ENCODE measurements at regions not wholly inside any gene's neighbourhood (a gene's known extent, or its start where the extent isn't known, plus 50 kb on each side); places are given as distances from the start of the nearest gene placed in this dataset.

DNA sequence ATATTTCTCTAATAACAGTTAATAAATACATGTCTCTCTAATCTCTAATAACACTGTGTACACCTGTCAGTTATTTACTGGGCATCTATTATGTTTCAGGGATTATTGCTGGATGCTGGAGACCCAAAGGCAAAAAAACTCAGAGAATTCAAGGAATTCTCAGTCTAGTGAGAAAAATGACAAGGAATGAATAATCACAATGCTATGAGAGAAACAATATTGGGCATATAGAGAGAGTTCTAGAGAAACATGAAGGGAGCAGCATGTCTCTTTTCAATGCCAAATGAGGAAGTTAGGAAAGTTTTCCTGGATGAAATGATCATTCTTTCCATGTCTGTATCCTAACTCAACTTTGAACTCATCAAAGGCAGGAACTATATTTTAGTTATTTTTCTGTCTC is 82.8 kb downstream of the TNFSF18 start:
- Histone ChIP-seq H2BK120ac (ENCODE audit: low read depth, low read length) (peak overlapping the region; percentile 28; the same call in 1 of the 2 replicates), H4K5ac (ENCODE audit: low read depth, low read length) (no peak overlapping the region), H3K56ac (ENCODE audit: extremely low read depth, insufficient read depth, low read length) (no peak overlapping the region), H2BK20ac (ENCODE audit: low read depth, low read length) (peak overlapping the region; percentile 60; the same call in 1 of the 2 replicates), H2AK9ac (replicated peaks; ENCODE audit: low read depth, low read length, poor library complexity) (no peak overlapping the region), H3K27me3 (ENCODE audit: control insufficient read depth, insufficient read depth, low read length) (no peaks in the 10 kb centered on the region), H3K4me3 (ENCODE audit: insufficient read depth, low read depth, low read length) (no peak overlapping the region), H3K4me2 (ENCODE audit: low read depth, low read length) (no peak overlapping the region), H2BK5ac (ENCODE audit: low read depth, low read length, poor library complexity, severe bottlenecking) (peak overlapping the region; percentile 92), H4K20me1 (ENCODE audit: insufficient read depth, low read length) (no peaks in the 10 kb centered on the region), H2AFZ (replicated peaks; ENCODE audit: low read length, poor library complexity) (no peak overlapping the region), H4K8ac (ENCODE audit: low read depth in 2 of 2, low read length in 2 of 2) (peak overlapping the region in 1 of 2 experiments; percentile 63; a peak in 2 of 4 replicates), H3K18ac (ENCODE audit: low read depth, low read length) (peak overlapping the region; percentile 68; the same call in 1 of the 2 replicates), H4K91ac (ENCODE audit: insufficient read depth, low read depth, low read length) (no peak overlapping the region), H2AK5ac (ENCODE audit: low read depth, low read length) (no peak overlapping the region), H3K4me1 (ENCODE audit: control insufficient read depth, insufficient read depth, low read length) (peaks cover 13% of the 10 kb centered on the region), H3K14ac (replicated peaks; ENCODE audit: low read depth, low read length) (0 out of 2 replicates have a peak overlapping the region, but pooled peaks have one; percentile 2), H3K23ac (ENCODE audit: low read depth, low read length) (peak overlapping the region; percentile 79; the same call in 1 of the 2 replicates), H2BK15ac (ENCODE audit: low read depth, low read length) (no peak overlapping the region; the same call in 2 of the 3 replicates), H3K9ac (ENCODE audit: low read depth, low read length) (no peak overlapping the region), H3K9me1 (ENCODE audit: insufficient read depth, low read length) (peaks cover 5% of the 10 kb centered on the region), H3K36me3 (ENCODE audit: control insufficient read depth, insufficient read depth, low read length) (no peaks in the 10 kb centered on the region), H3K27ac (ENCODE audit: insufficient read depth, low read length) (no peak overlapping the region), H3K79me1 (ENCODE audit: low read depth in 1 of 2, low read length in 2 of 2) (no peaks in the 10 kb centered on the region), H3K4ac (ENCODE audit: low read depth, low read length) (peak overlapping the region; percentile 9; the same call in 1 of the 2 replicates), H3K9me3 (ENCODE audit: control insufficient read depth, insufficient read depth, low read length) (no peaks in the 10 kb centered on the region)
- TF ChIP-seq, protein P1, sequence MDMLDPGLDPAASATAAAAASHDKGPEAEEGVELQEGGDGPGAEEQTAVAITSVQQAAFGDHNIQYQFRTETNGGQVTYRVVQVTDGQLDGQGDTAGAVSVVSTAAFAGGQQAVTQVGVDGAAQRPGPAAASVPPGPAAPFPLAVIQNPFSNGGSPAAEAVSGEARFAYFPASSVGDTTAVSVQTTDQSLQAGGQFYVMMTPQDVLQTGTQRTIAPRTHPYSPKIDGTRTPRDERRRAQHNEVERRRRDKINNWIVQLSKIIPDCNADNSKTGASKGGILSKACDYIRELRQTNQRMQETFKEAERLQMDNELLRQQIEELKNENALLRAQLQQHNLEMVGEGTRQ (IDR thresholded peaks at IDR 0.05; ENCODE audit: low read depth, low read length): no peak
- TF ChIP-seq, protein P2, sequence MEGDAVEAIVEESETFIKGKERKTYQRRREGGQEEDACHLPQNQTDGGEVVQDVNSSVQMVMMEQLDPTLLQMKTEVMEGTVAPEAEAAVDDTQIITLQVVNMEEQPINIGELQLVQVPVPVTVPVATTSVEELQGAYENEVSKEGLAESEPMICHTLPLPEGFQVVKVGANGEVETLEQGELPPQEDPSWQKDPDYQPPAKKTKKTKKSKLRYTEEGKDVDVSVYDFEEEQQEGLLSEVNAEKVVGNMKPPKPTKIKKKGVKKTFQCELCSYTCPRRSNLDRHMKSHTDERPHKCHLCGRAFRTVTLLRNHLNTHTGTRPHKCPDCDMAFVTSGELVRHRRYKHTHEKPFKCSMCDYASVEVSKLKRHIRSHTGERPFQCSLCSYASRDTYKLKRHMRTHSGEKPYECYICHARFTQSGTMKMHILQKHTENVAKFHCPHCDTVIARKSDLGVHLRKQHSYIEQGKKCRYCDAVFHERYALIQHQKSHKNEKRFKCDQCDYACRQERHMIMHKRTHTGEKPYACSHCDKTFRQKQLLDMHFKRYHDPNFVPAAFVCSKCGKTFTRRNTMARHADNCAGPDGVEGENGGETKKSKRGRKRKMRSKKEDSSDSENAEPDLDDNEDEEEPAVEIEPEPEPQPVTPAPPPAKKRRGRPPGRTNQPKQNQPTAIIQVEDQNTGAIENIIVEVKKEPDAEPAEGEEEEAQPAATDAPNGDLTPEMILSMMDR (conservative IDR thresholded peaks at IDR 0.05; ENCODE audit: low read depth, low read length): no peak
- TF ChIP-seq RFX5 (IDR thresholded peaks at IDR 0.05; ENCODE audit: low read depth, low read length): no peak
- no peak for TF ChIP-seq SMC3 (IDR thresholded peaks at IDR 0.05; ENCODE audit: low read depth, low read length)
- TF ChIP-seq FOS (IDR thresholded peaks at IDR 0.05; ENCODE audit: low read depth, low read length): no peak
- TF ChIP-seq MAZ (IDR thresholded peaks at IDR 0.05; ENCODE audit: borderline replicate concordance, low read depth, low read length): no peak
- no peak for TF ChIP-seq RCOR1 (IDR thresholded peaks at IDR 0.05; ENCODE audit: insufficient replicate concordance, low read length)
- no peak for TF ChIP-seq MXI1 (IDR thresholded peaks at IDR 0.05; ENCODE audit: borderline replicate concordance, low read depth, low read length)
- no peak for TF ChIP-seq MAFK (IDR thresholded peaks at IDR 0.05; ENCODE audit: low read depth, low read length)
- TF ChIP-seq NFE2L2 (IDR thresholded peaks at IDR 0.05; ENCODE audit: low read depth, low read length): no peak
- CTCF ChIA-PET: no interaction called here
- in situ Hi-C loops (cut with MboI; ENCODE audit: low sequenced_read_pairs): no loop called here
- dilution Hi-C loops (cut with HindIII; ENCODE audit: low sequenced_read_pairs, unreplicated experiment): no loop called here
- DNase-seq (no peak), ATAC-seq (ENCODE audit: low read depth) (peak; percentile 11; the same call in 1 of the 2 replicates)
- POLR2A ChIA-PET (ENCODE audit: unreplicated experiment): no interaction called here
- BruUV-seq (replicated peaks): no TSS peak
- intact Hi-C loops (cut with micrococcal nuclease): no loop called here

Data from IMR-90 (cell line).